Lower leg skin (tissue), 3 donors: ENCODE measurements at regions not wholly inside any gene's neighbourhood (a gene's known extent, or its start where the extent isn't known, plus 50 kb on each side); places are given as distances from the start of the nearest gene placed in this dataset.

Source experiments
- POLR2A ChIP-seq, 2 donors: fragments of 450-650 bp; IDR thresholded peaks; one replicate each; pipeline ENCODE4 v1.6.1; 2016 to 2017; ENCODE audit warnings: antibody characterized with exemption in 2 of 2, mild to moderate bottlenecking in 1 of 2, moderate library complexity in 1 of 2
- TF ChIP-seq, protein P1 (sequence below), 3 donors: fragments of 450-650 bp; IDR thresholded peaks; one replicate each; pipeline ENCODE4 v1.5.1; 2016; ENCODE audit warnings: antibody characterized with exemption in 3 of 3, mild to moderate bottlenecking in 3 of 3, moderate library complexity in 2 of 3

DNA sequence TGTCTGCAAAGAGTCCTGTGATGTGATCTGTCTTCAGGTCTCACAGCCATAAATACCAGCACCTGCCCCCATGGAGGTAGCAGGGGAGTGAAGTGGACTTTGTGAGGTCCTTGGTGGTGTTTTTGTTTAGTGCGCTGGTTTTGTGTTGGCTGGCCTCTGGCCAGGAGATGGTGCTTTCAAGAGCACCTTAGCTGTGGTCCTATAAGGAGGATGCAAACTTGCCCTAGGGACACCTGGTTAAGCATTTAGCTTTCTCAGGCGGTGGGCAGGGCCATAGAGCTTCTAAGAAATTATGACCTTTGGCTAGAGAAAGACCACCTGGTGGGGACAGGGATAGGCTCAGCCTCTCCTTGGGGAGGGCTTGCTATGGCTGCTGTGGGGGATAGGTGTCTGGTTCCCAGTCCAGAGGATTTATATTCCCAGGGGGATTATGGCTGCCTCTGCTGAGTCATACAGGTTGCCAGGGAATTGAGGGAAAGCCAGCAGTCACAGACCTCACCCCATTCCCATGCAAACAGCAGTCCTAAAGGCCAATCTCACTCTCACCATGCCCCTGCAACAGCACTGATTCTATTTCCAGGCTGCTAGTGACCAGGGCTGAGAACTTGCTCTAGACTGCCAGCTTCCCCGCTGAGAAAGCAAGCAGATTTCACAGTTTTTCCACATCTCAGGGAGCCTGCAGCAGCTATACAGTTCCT, 259.3 kb downstream of the TFAP2B start:
- no peak for TF ChIP-seq POLR2A (IDR thresholded peaks at IDR 0.05)
- TF ChIP-seq, protein P1, sequence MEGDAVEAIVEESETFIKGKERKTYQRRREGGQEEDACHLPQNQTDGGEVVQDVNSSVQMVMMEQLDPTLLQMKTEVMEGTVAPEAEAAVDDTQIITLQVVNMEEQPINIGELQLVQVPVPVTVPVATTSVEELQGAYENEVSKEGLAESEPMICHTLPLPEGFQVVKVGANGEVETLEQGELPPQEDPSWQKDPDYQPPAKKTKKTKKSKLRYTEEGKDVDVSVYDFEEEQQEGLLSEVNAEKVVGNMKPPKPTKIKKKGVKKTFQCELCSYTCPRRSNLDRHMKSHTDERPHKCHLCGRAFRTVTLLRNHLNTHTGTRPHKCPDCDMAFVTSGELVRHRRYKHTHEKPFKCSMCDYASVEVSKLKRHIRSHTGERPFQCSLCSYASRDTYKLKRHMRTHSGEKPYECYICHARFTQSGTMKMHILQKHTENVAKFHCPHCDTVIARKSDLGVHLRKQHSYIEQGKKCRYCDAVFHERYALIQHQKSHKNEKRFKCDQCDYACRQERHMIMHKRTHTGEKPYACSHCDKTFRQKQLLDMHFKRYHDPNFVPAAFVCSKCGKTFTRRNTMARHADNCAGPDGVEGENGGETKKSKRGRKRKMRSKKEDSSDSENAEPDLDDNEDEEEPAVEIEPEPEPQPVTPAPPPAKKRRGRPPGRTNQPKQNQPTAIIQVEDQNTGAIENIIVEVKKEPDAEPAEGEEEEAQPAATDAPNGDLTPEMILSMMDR (IDR thresholded peaks at IDR 0.05), result no peak
